ENCODE measurements at regions not wholly inside any gene's neighbourhood (a gene's known extent, or its start where the extent isn't known, plus 50 kb on each side); places are given as distances from the start of the nearest gene placed in this dataset.

DNA sequence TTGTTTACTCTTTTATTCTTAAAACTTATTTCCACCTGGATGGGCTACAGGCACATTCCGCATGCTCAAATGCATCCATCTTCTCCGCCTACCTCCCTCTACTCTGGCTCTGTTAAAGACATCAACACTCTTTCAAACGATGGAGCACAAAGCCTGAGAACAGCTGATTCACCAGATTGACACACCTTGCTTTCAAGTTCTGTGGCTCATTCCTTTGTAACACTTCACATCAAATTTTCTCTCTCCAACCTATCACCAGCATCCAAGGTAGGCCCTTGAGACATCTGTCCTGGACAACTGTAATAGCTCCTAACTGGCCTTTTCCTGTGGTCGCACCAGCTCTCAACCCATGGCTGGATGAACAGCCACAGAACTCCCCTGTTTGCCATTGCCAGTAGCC, 274.5 kb downstream of the BCL11A start:
- no peaks in the 10 kb centered on the region for H3K4me1 ChIP-seq (ENCODE audit: low read length)
- no peak overlapping the region for H3K9ac ChIP-seq (ENCODE audit: low read length)
- no peaks in the 10 kb centered on the region for H3F3A ChIP-seq (ENCODE audit: insufficient read depth, low read length)
- H3K4me2 ChIP-seq (ENCODE audit: low read depth, low read length), result no peak overlapping the region
- no peak overlapping the region for H3K4me3 ChIP-seq (ENCODE audit: low read length)
- no peak overlapping the region for H3K27ac ChIP-seq (ENCODE audit: low read length)
- H2AFZ ChIP-seq (ENCODE audit: low read length), result no peak overlapping the region
- H4K20me1 ChIP-seq (ENCODE audit: insufficient read depth, low read length), result no peaks in the 10 kb centered on the region
- no peaks in the 10 kb centered on the region for H3K79me2 ChIP-seq (ENCODE audit: low read length)
- H3K9me2 ChIP-seq (replicated peaks; ENCODE audit: insufficient read depth, low read length), result no peaks in the 10 kb centered on the region
- no peaks in the 10 kb centered on the region for H3K27me3 ChIP-seq (replicated peaks; ENCODE audit: insufficient read depth, low read length)
- TF ChIP-seq, protein P1, sequence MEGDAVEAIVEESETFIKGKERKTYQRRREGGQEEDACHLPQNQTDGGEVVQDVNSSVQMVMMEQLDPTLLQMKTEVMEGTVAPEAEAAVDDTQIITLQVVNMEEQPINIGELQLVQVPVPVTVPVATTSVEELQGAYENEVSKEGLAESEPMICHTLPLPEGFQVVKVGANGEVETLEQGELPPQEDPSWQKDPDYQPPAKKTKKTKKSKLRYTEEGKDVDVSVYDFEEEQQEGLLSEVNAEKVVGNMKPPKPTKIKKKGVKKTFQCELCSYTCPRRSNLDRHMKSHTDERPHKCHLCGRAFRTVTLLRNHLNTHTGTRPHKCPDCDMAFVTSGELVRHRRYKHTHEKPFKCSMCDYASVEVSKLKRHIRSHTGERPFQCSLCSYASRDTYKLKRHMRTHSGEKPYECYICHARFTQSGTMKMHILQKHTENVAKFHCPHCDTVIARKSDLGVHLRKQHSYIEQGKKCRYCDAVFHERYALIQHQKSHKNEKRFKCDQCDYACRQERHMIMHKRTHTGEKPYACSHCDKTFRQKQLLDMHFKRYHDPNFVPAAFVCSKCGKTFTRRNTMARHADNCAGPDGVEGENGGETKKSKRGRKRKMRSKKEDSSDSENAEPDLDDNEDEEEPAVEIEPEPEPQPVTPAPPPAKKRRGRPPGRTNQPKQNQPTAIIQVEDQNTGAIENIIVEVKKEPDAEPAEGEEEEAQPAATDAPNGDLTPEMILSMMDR (IDR thresholded peaks at IDR 0.05; ENCODE audit: low read length), result no peak
- no peak for TF ChIP-seq EZH2phosphoT487 (IDR thresholded peaks at IDR 0.05; ENCODE audit: low read length)
- no peaks in the 10 kb centered on the region for H3K36me3 ChIP-seq (replicated peaks; ENCODE audit: insufficient read depth, low read length)
- H3K9me3 ChIP-seq (replicated peaks; ENCODE audit: insufficient read depth, low read length), result no peaks in the 10 kb centered on the region
- no peak for DNase-seq

GRCh38 chr2:60275958-60276357, 277.5 kb downstream of the BCL11A start:
- no peaks in the 10 kb centered on the region for H3F3A ChIP-seq (ENCODE audit: insufficient read depth, low read length)
- no peak overlapping the region for H3K4me3 ChIP-seq (ENCODE audit: low read length)
- no peak overlapping the region for H3K27ac ChIP-seq (ENCODE audit: low read length)
- no peaks in the 10 kb centered on the region for H3K4me1 ChIP-seq (ENCODE audit: low read length)
- no peaks in the 10 kb centered on the region for H3K27me3 ChIP-seq (replicated peaks; ENCODE audit: insufficient read depth, low read length)
- no peaks in the 10 kb centered on the region for H3K9me2 ChIP-seq (replicated peaks; ENCODE audit: insufficient read depth, low read length)
- no peak for DNase-seq
- no peak overlapping the region for H2AFZ ChIP-seq (ENCODE audit: low read length)
- H3K9me3 ChIP-seq (replicated peaks; ENCODE audit: insufficient read depth, low read length), result no peaks in the 10 kb centered on the region
- H3K36me3 ChIP-seq (replicated peaks; ENCODE audit: insufficient read depth, low read length), result no peaks in the 10 kb centered on the region
- TF ChIP-seq EZH2phosphoT487 (IDR thresholded peaks at IDR 0.05; ENCODE audit: low read length), result no peak
- H4K20me1 ChIP-seq (ENCODE audit: insufficient read depth, low read length), result no peaks in the 10 kb centered on the region
- no peak overlapping the region for H3K4me2 ChIP-seq (ENCODE audit: low read depth, low read length)
- H3K9ac ChIP-seq (ENCODE audit: low read length), result no peak overlapping the region
- no peaks in the 10 kb centered on the region for H3K79me2 ChIP-seq (ENCODE audit: low read length)

- no peak for DNase-seq
- H2AFZ ChIP-seq (ENCODE audit: low read length), result no peak overlapping the region
- TF ChIP-seq, protein P1 (IDR thresholded peaks at IDR 0.05; ENCODE audit: low read length), result no peak
- no peak for TF ChIP-seq EZH2 (optimal IDR thresholded peaks at IDR 0.05; ENCODE audit: low read depth, low read length)
- TF ChIP-seq EZH2phosphoT487 (IDR thresholded peaks at IDR 0.05; ENCODE audit: low read length), result no peak
- no peaks in the 10 kb centered on the region for H3K9me3 ChIP-seq (replicated peaks; ENCODE audit: insufficient read depth, low read length)
- no peak overlapping the region for H3K4me3 ChIP-seq (ENCODE audit: low read length)
- no peaks in the 10 kb centered on the region for H3K9me2 ChIP-seq (replicated peaks; ENCODE audit: insufficient read depth, low read length)
- H3K27me3 ChIP-seq (replicated peaks; ENCODE audit: insufficient read depth, low read length), result no peaks in the 10 kb centered on the region
- H3K27ac ChIP-seq (ENCODE audit: low read length), result no peak overlapping the region
- no peaks in the 10 kb centered on the region for H3F3A ChIP-seq (ENCODE audit: insufficient read depth, low read length)
- no peaks in the 10 kb centered on the region for H3K36me3 ChIP-seq (replicated peaks; ENCODE audit: insufficient read depth, low read length)
- no peaks in the 10 kb centered on the region for H3K79me2 ChIP-seq (ENCODE audit: low read length)
- H4K20me1 ChIP-seq (ENCODE audit: insufficient read depth, low read length), result no peaks in the 10 kb centered on the region
- H3K4me1 ChIP-seq (ENCODE audit: low read length), result no peaks in the 10 kb centered on the region
- no peak overlapping the region for H3K9ac ChIP-seq (ENCODE audit: low read length)
- H3K4me2 ChIP-seq (ENCODE audit: low read depth, low read length), result no peak overlapping the region
Measured at GRCh38 chr2:60273836-60274235, 279.6 kb downstream of the BCL11A start.

DNA sequence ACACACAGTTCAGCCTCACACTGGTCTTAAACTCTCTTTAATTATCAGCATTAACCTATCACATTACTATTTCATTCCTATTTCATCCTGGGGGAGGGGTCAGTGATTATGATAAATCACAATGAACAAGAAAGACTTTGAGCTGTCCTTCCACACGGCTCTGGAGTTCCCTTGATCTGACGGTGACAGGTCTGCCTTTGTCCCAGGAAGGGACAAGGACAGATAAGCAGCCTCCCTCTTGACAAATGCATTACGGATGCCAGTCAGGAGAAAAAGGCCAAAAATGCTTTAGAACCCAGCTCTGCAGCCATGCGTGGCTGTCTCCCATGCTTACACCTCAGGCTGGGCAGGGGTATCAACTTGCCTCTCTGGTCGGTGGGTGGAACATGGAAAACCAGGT, 281.7 kb downstream of the BCL11A start:
- Histone ChIP-seq H3K9me3 (replicated peaks; ENCODE audit: insufficient read depth, low read length) (no peaks in the 10 kb centered on the region), H3F3A (ENCODE audit: insufficient read depth, low read length) (no peaks in the 10 kb centered on the region), H3K36me3 (replicated peaks; ENCODE audit: insufficient read depth, low read length) (no peaks in the 10 kb centered on the region), H3K9me2 (replicated peaks; ENCODE audit: insufficient read depth, low read length) (no peaks in the 10 kb centered on the region), H3K4me2 (ENCODE audit: low read depth, low read length) (no peak overlapping the region), H3K27me3 (replicated peaks; ENCODE audit: insufficient read depth, low read length) (no peaks in the 10 kb centered on the region), H4K20me1 (ENCODE audit: insufficient read depth, low read length) (no peaks in the 10 kb centered on the region), H3K9ac (ENCODE audit: low read length) (no peak overlapping the region), H3K4me3 (ENCODE audit: low read length) (no peak overlapping the region), H2AFZ (ENCODE audit: low read length) (no peak overlapping the region), H3K4me1 (ENCODE audit: low read length) (no peaks in the 10 kb centered on the region), H3K79me2 (ENCODE audit: low read length) (no peaks in the 10 kb centered on the region), H3K27ac (ENCODE audit: low read length) (no peak overlapping the region)
- TF ChIP-seq EZH2phosphoT487 (IDR thresholded peaks at IDR 0.05; ENCODE audit: low read length) (no peak), EZH2 (optimal IDR thresholded peaks at IDR 0.05; ENCODE audit: low read depth, low read length) (no peak)
- TF ChIP-seq, protein P1 (IDR thresholded peaks at IDR 0.05; ENCODE audit: low read length), result no peak
- no peak for DNase-seq

All from MM.1S (cell line).